ENCODE measurements at regions not wholly inside any gene's neighbourhood (a gene's known extent, or its start where the extent isn't known, plus 50 kb on each side); places are given as distances from the start of the nearest gene placed in this dataset.

DNA sequence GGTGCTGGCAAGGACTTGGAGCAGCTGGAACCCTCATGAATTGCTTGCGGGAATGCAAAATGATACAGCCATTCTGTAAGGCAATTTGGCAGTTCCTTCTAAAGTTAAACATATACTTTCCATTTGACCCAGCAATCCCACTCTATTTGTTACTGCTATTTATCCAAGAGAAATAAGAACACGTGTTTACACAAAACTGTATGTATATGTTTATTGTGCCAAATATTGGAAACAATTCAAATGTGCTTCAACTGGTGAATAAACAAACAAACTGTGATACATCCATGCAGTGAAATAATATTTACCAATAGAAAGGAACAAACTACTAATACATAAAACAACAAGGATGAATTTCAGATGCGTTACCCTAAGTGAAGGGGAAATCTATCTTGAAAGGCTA lies 60.0 kb upstream of the NTRK3 start:
- no peak for DNase-seq (ENCODE audit: low spot score)

- no peak for DNase-seq (ENCODE audit: low spot score)
Observed at GRCh38 chr15:88315221-88315878, 58.8 kb upstream of the NTRK3 start.

- no peak for DNase-seq (ENCODE audit: low spot score)
Observed at GRCh38 chr15:88312941-88313579, 56.5 kb upstream of the NTRK3 start.

- DNase-seq (ENCODE audit: low spot score) = no peak
Observed at GRCh38 chr15:88309363-88309762, 52.8 kb upstream of the NTRK3 start.

- no peak for DNase-seq (ENCODE audit: low spot score)
Observed at GRCh38 chr15:88307344-88307743, 50.8 kb upstream of the NTRK3 start.
